Esophagus muscularis mucosa (tissue), 4 donors: ENCODE measurements at regions not wholly inside any gene's neighbourhood (a gene's known extent, or its start where the extent isn't known, plus 50 kb on each side); places are given as distances from the start of the nearest gene placed in this dataset.
"Not testable (repeated sequence)": the region's sequence is repeated elsewhere in the genome, so short reads cannot be mapped to it uniquely, and the experiment has no call there.

Source experiments
- DNase-seq: peaks from one replicate; pipeline ENCODE4 v3.0.0-alpha.2; 2017; ENCODE audit errors: extremely low spot score
- H3K27ac ChIP-seq, 4 donors: fragments of 200-600 bp; sonication (generic); replicated peaks in 1 of 4; 1 replicate in 3 of 4; 2 replicates in 1 of 4; pipeline ENCODE4 v1.5.1; 2016 to 2019; ENCODE audit warnings: mild to moderate bottlenecking in 1 of 4
- H3K27me3 ChIP-seq, 4 donors: fragments of 200-600 bp; sonication (generic); one replicate each; pipeline versions ENCODE4 v1.5.1 to v1.6.0; 2016 to 2019
- H3K36me3 ChIP-seq, 4 donors: fragments of 200-600 bp; sonication (generic); one replicate each; pipeline ENCODE4 v1.5.1; 2016 to 2019
- H3K4me1 ChIP-seq, 4 donors: fragments of 200-600 bp; sonication (generic); one replicate each; pipeline ENCODE4 v1.5.1; 2016 to 2019
- H3K4me3 ChIP-seq, 4 donors: fragments of 200-600 bp; sonication (generic); 1 replicate in 2 of 4; 2 replicates in 2 of 4; pipeline ENCODE4 v1.5.1; 2016 to 2019; ENCODE audit warnings: mild to moderate bottlenecking in 4 of 4, moderate library complexity in 1 of 4
- H3K9me3 ChIP-seq, 4 donors: fragments of 200-600 bp; sonication (generic); 1 replicate in 3 of 4; 2 replicates in 1 of 4; pipeline ENCODE4 v1.5.1; 2016 to 2019
- EP300 ChIP-seq: sonication (generic); formaldehyde crosslinking; IDR thresholded peaks from one replicate; pipeline ENCODE4 v1.6.1; 2017; ENCODE audit warnings: antibody characterized with exemption
- POLR2A ChIP-seq: fragments of 450-650 bp; IDR thresholded peaks from one replicate; pipeline ENCODE4 v1.6.1; 2017; ENCODE audit warnings: antibody characterized with exemption, moderate library complexity, mild to moderate bottlenecking, low read depth
- POLR2AphosphoS5 ChIP-seq, 2 donors: sonication (generic); formaldehyde crosslinking; IDR thresholded peaks; one replicate each; pipeline ENCODE4 v1.6.1; 2017; ENCODE audit warnings: antibody characterized with exemption in 2 of 2
- WGBS: methylation state at CpG from one replicate; pipeline ENCODE4 v1.1.5; 2018; 5-methylcytosine and 5-hydroxymethylcytosine counted together
- intact Hi-C: fragments of 100-400 bp; cut with DNase I; formaldehyde crosslinking; loops from one replicate; pipeline ENCODE4 v1.15.1; 2023
- small RNA-seq, 3 donors: library from RNA; depleted of rRNA; stranded (forward); fragments of <200 nt; gene quantifications; one replicate each; pipeline ENCODE3, GENCODE V24; 2016
- TF ChIP-seq, protein P1 (sequence below), 3 experiments: fragments of 200-600 bp in 2 of 3; fragments of 450-650 bp in 1 of 3; sonication (generic) in 2 of 3; IDR thresholded peaks; one replicate each; pipeline ENCODE4 v1.5.1; 2017 to 2019; ENCODE audit warnings: antibody characterized with exemption in 3 of 3, mild to moderate bottlenecking in 2 of 3, moderate library complexity in 1 of 3

DNA sequence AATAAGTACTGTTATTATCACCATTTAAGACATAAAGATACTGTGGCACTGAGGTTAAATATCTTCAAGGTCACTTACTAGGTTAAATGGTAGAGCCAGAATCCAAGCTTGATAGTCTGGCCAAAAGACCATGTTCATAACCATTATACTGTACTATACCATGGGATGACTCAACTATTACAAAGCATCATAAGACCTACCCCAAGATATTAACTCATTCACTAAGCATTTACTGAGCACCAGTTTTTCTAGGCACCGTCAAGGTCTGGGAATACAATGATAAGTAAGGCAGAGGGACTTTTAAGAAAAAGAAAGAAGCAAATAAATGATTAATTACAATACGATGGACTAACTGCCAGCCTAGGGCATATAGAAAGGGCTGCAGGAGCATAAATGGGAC, 95.5 kb upstream of the KCTD8 start:
- intact Hi-C loops: no loop called here
- no peaks in the 10 kb centered on the region for H3K36me3 ChIP-seq
- WGBS: 84% methylated on average over 2 of the region's 2 CpGs
- H3K4me1 ChIP-seq: no peaks in the 10 kb centered on the region
- no peak overlapping the region for H3K27ac ChIP-seq
- no peak overlapping the region for H3K4me3 ChIP-seq
- peak; percentile 24 for DNase-seq
- H3K27me3 ChIP-seq: no peaks in the 10 kb centered on the region
- TF ChIP-seq POLR2AphosphoS5 (IDR thresholded peaks at IDR 0.05) (no peak), POLR2A (no peak), EP300 (no peak)
- H3K9me3 ChIP-seq: no peaks in the 10 kb centered on the region

DNA sequence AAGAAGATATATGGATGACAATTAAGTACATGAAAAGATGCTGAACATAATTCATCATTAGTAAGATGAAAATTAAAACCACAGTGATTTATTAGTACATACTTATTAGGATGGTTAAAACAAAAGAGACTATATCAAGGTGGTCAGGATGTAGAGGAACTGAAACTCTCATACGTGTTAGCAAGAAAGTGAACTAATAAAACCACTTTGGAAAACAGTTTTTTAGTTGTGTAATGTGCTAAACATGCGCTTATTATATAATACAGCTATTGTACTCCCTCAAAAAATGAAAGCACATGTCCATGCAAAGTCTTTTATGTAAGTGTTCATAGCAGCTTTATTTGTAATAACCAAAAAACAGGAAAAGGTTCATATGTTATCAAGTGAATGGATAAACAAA, 89.9 kb upstream of the KCTD8 start:
- intact Hi-C loops: no loop called here
- WGBS: 80% methylated on average over 2 of the region's 2 CpGs
- Histone ChIP-seq H3K9me3 (no peaks in the 10 kb centered on the region), H3K27ac (no peak overlapping the region), H3K27me3 (no peaks in the 10 kb centered on the region), H3K36me3 (no peaks in the 10 kb centered on the region), H3K4me1 (no peaks in the 10 kb centered on the region), H3K4me3 (no peak overlapping the region)
- TF ChIP-seq POLR2A (no peak), POLR2AphosphoS5 (IDR thresholded peaks at IDR 0.05) (no peak), EP300 (no peak)
- TF ChIP-seq, protein P1, sequence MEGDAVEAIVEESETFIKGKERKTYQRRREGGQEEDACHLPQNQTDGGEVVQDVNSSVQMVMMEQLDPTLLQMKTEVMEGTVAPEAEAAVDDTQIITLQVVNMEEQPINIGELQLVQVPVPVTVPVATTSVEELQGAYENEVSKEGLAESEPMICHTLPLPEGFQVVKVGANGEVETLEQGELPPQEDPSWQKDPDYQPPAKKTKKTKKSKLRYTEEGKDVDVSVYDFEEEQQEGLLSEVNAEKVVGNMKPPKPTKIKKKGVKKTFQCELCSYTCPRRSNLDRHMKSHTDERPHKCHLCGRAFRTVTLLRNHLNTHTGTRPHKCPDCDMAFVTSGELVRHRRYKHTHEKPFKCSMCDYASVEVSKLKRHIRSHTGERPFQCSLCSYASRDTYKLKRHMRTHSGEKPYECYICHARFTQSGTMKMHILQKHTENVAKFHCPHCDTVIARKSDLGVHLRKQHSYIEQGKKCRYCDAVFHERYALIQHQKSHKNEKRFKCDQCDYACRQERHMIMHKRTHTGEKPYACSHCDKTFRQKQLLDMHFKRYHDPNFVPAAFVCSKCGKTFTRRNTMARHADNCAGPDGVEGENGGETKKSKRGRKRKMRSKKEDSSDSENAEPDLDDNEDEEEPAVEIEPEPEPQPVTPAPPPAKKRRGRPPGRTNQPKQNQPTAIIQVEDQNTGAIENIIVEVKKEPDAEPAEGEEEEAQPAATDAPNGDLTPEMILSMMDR (IDR thresholded peaks at IDR 0.05): no peak
- DNase-seq: no peak

DNA sequence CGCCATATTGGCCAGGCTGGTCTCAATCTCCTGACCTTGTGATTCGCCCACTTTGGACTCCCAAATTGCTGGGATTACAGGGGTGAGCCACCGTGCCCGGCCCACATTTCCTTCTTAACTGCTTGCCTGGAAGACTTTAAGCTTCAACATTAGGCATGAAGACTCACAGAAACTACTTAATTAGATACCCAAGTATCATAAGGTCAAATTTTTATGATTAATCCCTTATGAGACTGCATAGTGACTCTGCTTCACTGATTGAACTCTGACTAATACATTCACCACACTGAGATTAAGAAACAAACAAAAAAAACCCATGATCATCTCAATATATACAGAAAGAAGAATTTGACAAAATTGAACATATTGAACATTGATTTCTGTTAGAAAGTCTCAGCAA, 87.4 kb upstream of the KCTD8 start:
- no peaks in the 10 kb centered on the region for H3K27me3 ChIP-seq
- no peaks in the 10 kb centered on the region for H3K9me3 ChIP-seq
- no peak overlapping the region for H3K27ac ChIP-seq
- intact Hi-C loops: no loop called here
- H3K36me3 ChIP-seq: no peaks in the 10 kb centered on the region
- no peak overlapping the region for H3K4me3 ChIP-seq
- 92% methylated on average over 4 of the region's 4 CpGs for WGBS
- TF ChIP-seq EP300 (no peak), POLR2A (no peak), POLR2AphosphoS5 (IDR thresholded peaks at IDR 0.05) (no peak)
- TF ChIP-seq, protein P1 (IDR thresholded peaks at IDR 0.05): no peak
- H3K4me1 ChIP-seq: no peaks in the 10 kb centered on the region
- no peak for DNase-seq

DNA sequence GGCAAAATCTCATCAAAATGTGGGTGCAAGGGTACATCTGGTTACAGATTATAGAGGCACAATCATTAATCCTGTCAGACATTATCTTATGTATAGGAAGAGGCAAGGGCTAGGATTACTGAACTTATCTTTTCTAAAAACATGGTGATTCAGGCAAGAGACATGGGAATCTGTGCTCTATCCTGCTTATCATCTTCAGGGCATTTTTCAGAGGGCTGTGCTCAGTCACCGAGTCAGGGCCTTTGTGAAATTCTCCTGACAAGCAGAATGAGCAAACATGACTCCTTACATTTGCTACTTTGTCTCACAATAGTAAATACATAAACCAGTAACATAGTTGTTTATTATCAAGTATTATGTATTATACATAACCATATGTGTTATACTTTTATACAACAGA, 84.2 kb upstream of the KCTD8 start:
- H3K27me3 ChIP-seq: no peaks in the 10 kb centered on the region
- H3K4me1 ChIP-seq: no peaks in the 10 kb centered on the region
- no peaks in the 10 kb centered on the region for H3K9me3 ChIP-seq
- H3K27ac ChIP-seq: no peak overlapping the region
- intact Hi-C loops: no loop called here
- no peak for DNase-seq
- 47% methylated on average over 1 of the region's 1 CpG for WGBS
- H3K36me3 ChIP-seq: no peaks in the 10 kb centered on the region
- no peak for TF ChIP-seq POLR2AphosphoS5 (IDR thresholded peaks at IDR 0.05)
- TF ChIP-seq POLR2A: no peak
- no peak overlapping the region for H3K4me3 ChIP-seq

DNA sequence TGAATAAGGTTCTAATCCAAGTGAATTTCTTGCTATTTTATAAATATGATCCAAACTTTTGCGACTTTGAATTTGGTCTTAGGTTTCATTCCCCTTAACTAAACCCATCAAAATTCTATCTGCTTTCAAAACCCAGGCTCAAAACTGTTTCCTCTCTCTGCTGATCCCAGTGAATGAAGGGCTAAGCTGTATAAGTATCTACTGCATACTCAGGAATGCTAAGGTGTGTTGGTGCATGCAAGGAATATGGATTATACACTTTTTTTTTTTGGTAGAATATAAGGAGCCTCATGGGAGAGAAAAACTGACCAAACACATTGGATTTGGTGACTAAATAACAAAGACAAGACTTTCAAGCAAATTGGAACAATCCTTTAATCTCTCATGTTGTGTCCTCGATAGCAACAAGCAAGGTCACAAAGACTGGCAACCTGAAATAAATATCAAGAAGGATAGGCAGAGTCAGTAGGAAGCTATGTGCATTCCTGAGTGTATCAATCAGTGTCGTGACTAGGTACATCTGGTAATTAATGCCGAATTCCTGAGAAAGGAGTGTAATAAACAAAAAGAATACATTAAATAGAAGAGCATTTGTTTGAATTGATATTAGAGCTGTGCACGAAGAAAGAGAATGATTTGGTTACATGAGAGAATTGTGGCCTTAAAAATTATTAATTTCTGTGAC, 74.3 kb upstream of the KCTD8 start:
- TF ChIP-seq EP300 (no peak), POLR2A (no peak), POLR2AphosphoS5 (IDR thresholded peaks at IDR 0.05) (no peak)
- TF ChIP-seq, protein P1 (IDR thresholded peaks at IDR 0.05): no peak
- DNase-seq: no peak
- no peak overlapping the region for H3K4me3 ChIP-seq
- intact Hi-C loops: no loop called here
- 82% methylated on average over 5 of the region's 5 CpGs for WGBS
- no peaks in the 10 kb centered on the region for H3K9me3 ChIP-seq
- no peaks in the 10 kb centered on the region for H3K36me3 ChIP-seq
- no peaks in the 10 kb centered on the region for H3K27me3 ChIP-seq
- no peaks in the 10 kb centered on the region for H3K4me1 ChIP-seq
- no peak overlapping the region for H3K27ac ChIP-seq

DNA sequence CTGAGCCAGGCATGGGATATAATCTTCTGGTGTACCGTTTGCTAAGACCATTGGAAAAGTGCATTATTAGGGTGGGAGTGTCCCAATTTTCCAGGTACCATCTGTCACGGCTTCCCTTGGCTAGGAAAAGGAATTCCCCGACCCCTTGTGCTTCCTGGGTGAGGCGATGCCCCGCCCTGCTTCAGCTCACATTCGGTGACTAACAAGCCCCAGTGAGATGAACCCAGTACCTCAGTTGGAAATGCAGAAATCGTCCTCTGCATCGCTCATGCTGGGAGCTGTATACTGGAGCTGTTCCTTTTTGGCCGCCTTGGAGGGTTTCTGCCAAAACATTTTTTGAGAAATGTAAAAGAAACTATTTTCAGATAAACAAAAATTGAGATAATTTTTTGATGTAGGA, 53.6 kb upstream of the KCTD8 start:
- H3K4me1 ChIP-seq, DNase-seq, intact Hi-C loops, H3K4me3 ChIP-seq, H3K36me3 ChIP-seq, H3K27ac ChIP-seq, H3K27me3 ChIP-seq, H3K9me3 ChIP-seq: not testable (repeated sequence)
- WGBS: 72% methylated on average over 6 of the region's 9 CpGs

Small RNAs in the stretch of these regions (small RNA-seq; reads per million reads assigned to genes)
- gene AC093852.1: 0 reads per million in 3 donors
